ENCODE measurements at regions not wholly inside any gene's neighbourhood (a gene's known extent, or its start where the extent isn't known, plus 50 kb on each side); places are given as distances from the start of the nearest gene placed in this dataset.

GRCh38 chr2:105625632-105626031 lies 119.1 kb upstream of the NCK2 start:
- no peak for DNase-seq (ENCODE audit: low read depth, low spot score)

GRCh38 chr2:105621038-105621437 lies 123.7 kb upstream of the NCK2 start:
- no peak for DNase-seq (ENCODE audit: low read depth, low spot score)

- DNase-seq (ENCODE audit: low read depth, low spot score) = no peak
Measured at GRCh38 chr2:105618351-105618659, 126.4 kb upstream of the NCK2 start.

GRCh38 chr2:105617631-105618350 lies 126.9 kb upstream of the NCK2 start:
- DNase-seq (ENCODE audit: low read depth, low spot score) = no peak

- no peak for DNase-seq (ENCODE audit: low read depth, low spot score)
Measured at GRCh38 chr2:105615305-105615704, 129.4 kb upstream of the NCK2 start.

- no peak for DNase-seq (ENCODE audit: low read depth, low spot score)
Measured at GRCh38 chr2:105611811-105612424, 132.8 kb upstream of the NCK2 start.

GRCh38 chr2:105611333-105611637 lies 133.4 kb upstream of the NCK2 start:
- DNase-seq (ENCODE audit: low read depth, low spot score) = no peak

GRCh38 chr2:105610576-105611332 lies 134.0 kb upstream of the NCK2 start:
- no peak for DNase-seq (ENCODE audit: low read depth, low spot score)

GRCh38 chr2:105609746-105610402 lies 134.8 kb upstream of the NCK2 start:
- DNase-seq (ENCODE audit: low read depth, low spot score) = no peak

GRCh38 chr2:105607920-105608504 lies 136.7 kb upstream of the NCK2 start:
- DNase-seq (ENCODE audit: low read depth, low spot score) = no peak

- DNase-seq (ENCODE audit: low read depth, low spot score) = no peak
Measured at GRCh38 chr2:105606081-105606480, 138.6 kb upstream of the NCK2 start.

GRCh38 chr2:105604938-105605337 lies 139.8 kb upstream of the NCK2 start:
- DNase-seq (ENCODE audit: low read depth, low spot score) = no peak

- no peak for DNase-seq (ENCODE audit: low read depth, low spot score)
Measured at GRCh38 chr2:105600949-105601794, 143.5 kb upstream of the NCK2 start.

- no peak for DNase-seq (ENCODE audit: low read depth, low spot score)
Measured at GRCh38 chr2:105600602-105600948, 144.1 kb upstream of the NCK2 start.

GRCh38 chr2:105600037-105600442 lies 144.7 kb upstream of the NCK2 start:
- DNase-seq (ENCODE audit: low read depth, low spot score) = no peak

- DNase-seq (ENCODE audit: low read depth, low spot score) = no peak
Measured at GRCh38 chr2:105598829-105599698, 145.6 kb upstream of the NCK2 start.

- no peak for DNase-seq (ENCODE audit: low read depth, low spot score)
Measured at GRCh38 chr2:105597806-105598803, 146.6 kb upstream of the NCK2 start.

GRCh38 chr2:105597011-105597805 lies 147.5 kb upstream of the NCK2 start:
- no peak for DNase-seq (ENCODE audit: low read depth, low spot score)
